Hematopoietic multipotent progenitor cell (in vitro differentiated cells): ENCODE measurements at regions not wholly inside any gene's neighbourhood (a gene's known extent, or its start where the extent isn't known, plus 50 kb on each side); places are given as distances from the start of the nearest gene placed in this dataset.
A peak's percentile ranks its signal among the peaks of the same experiment; 100 is the strongest.

ENCODE experiments used
- DNase-seq, 3 donors: peaks; one replicate each; pipeline ENCODE4 v3.0.0-alpha.2; 2011 to 2015; ENCODE audit warnings: low read depth in 2 of 3, low spot score in 2 of 3

GRCh38 chr4:123904882-123905281 lies 508.3 kb downstream of the SPRY1 start:
- DNase-seq: no peak

- DNase-seq: no peak
These were observed 517.0 kb downstream of the SPRY1 start for GRCh38 chr4:123913598-123913997.

GRCh38 chr4:123916821-123917220 lies 520.2 kb downstream of the SPRY1 start:
- DNase-seq: no peak

- DNase-seq: no peak
These were observed 523.0 kb downstream of the SPRY1 start for GRCh38 chr4:123919576-123920098.

- DNase-seq: no peak
These were observed 524.7 kb downstream of the SPRY1 start for GRCh38 chr4:123921339-123921738.

- DNase-seq: peak in 2 of 3 donors; percentile 42 to 56
These were observed 526.3 kb downstream of the SPRY1 start for GRCh38 chr4:123922847-123923246.

- DNase-seq: no peak
These were observed 527.9 kb downstream of the SPRY1 start for GRCh38 chr4:123924536-123924935.

- DNase-seq: no peak
These were observed 533.0 kb downstream of the SPRY1 start for GRCh38 chr4:123929565-123929964.

- no peak for DNase-seq
These were observed 534.4 kb downstream of the SPRY1 start for GRCh38 chr4:123930996-123931395.

GRCh38 chr4:123934096-123934495 lies 537.5 kb downstream of the SPRY1 start:
- no peak for DNase-seq

- no peak for DNase-seq
These were observed 540.0 kb downstream of the SPRY1 start for GRCh38 chr4:123936621-123937043.

- DNase-seq: no peak
These were observed 541.0 kb downstream of the SPRY1 start for GRCh38 chr4:123937581-123937980.

- DNase-seq: no peak
These were observed 543.0 kb downstream of the SPRY1 start for GRCh38 chr4:123939621-123940020.

GRCh38 chr4:123940604-123941003 lies 544.0 kb downstream of the SPRY1 start:
- DNase-seq: no peak

GRCh38 chr4:123941306-123941705 lies 544.7 kb downstream of the SPRY1 start:
- no peak for DNase-seq

GRCh38 chr4:123943976-123944375 lies 547.4 kb downstream of the SPRY1 start:
- DNase-seq: no peak

GRCh38 chr4:123945301-123945700 lies 548.7 kb downstream of the SPRY1 start:
- DNase-seq: no peak

GRCh38 chr4:123950530-123950929 lies 553.9 kb downstream of the SPRY1 start:
- no peak for DNase-seq

- no peak for DNase-seq
These were observed 556.1 kb downstream of the SPRY1 start for GRCh38 chr4:123952530-123953274.

GRCh38 chr4:123953566-123953965 lies 557.0 kb downstream of the SPRY1 start:
- DNase-seq: no peak

GRCh38 chr4:123954220-123954619 lies 557.6 kb downstream of the SPRY1 start:
- no peak for DNase-seq

GRCh38 chr4:123955167-123955800 lies 558.7 kb downstream of the SPRY1 start:
- DNase-seq: no peak
